Osteocyte (in vitro differentiated cells): ENCODE measurements at regions not wholly inside any gene's neighbourhood (a gene's known extent, or its start where the extent isn't known, plus 50 kb on each side); places are given as distances from the start of the nearest gene placed in this dataset.

Experiments used
- DNase-seq: peaks from one replicate; pipeline ENCODE4 v3.0.0; 2021; ENCODE audit warnings: mixed read lengths; ENCODE audit not compliant: unreplicated experiment; ENCODE audit errors: extremely low spot score
- H3K27ac Mint-ChIP-seq: one replicate; pipeline ENCODE4 v1.8.0; 2021; ENCODE audit warnings: mild to moderate bottlenecking, mixed read lengths; ENCODE audit not compliant: unreplicated experiment
- H3K27me3 Mint-ChIP-seq: one replicate; pipeline ENCODE4 v1.8.0; 2021; ENCODE audit warnings: mixed read lengths; ENCODE audit not compliant: unreplicated experiment
- H3K36me3 Mint-ChIP-seq: one replicate; pipeline ENCODE4 v1.8.0; 2021; ENCODE audit warnings: mixed read lengths; ENCODE audit not compliant: unreplicated experiment
- H3K4me1 Mint-ChIP-seq: one replicate; pipeline ENCODE4 v1.8.0; 2021; ENCODE audit warnings: mixed read lengths; ENCODE audit not compliant: unreplicated experiment
- H3K4me3 Mint-ChIP-seq: one replicate; pipeline ENCODE4 v1.8.0; 2021; ENCODE audit warnings: mild to moderate bottlenecking, moderate library complexity, mixed read lengths; ENCODE audit not compliant: unreplicated experiment
- H3K9me3 Mint-ChIP-seq: one replicate; pipeline ENCODE4 v1.8.0; 2021; ENCODE audit warnings: mixed read lengths; ENCODE audit not compliant: unreplicated experiment
- CTCF ChIP-seq: fragments of 200-600 bp; sonication (generic); IDR thresholded peaks from 2 replicates; pipeline ENCODE4 v1.5.0; 2021; ENCODE audit warnings: antibody characterized with exemption, mild to moderate bottlenecking, moderate library complexity

- no peak overlapping the region for H3K4me3 Mint-ChIP-seq
- DNase-seq: no peak
- peaks cover 8% of the 10 kb centered on the region for H3K9me3 Mint-ChIP-seq
- no peak for TF ChIP-seq CTCF
- peaks cover 17% of the 10 kb centered on the region for H3K27me3 Mint-ChIP-seq
- no peak overlapping the region for H3K27ac Mint-ChIP-seq
- no peaks in the 10 kb centered on the region for H3K36me3 Mint-ChIP-seq
- H3K4me1 Mint-ChIP-seq: peaks cover 7% of the 10 kb centered on the region
These were observed 63.0 kb upstream of the RBPJ start for GRCh38 chr4:26257850-26258249.

- Mint-ChIP-seq H3K27ac (no peak overlapping the region), H3K36me3 (no peaks in the 10 kb centered on the region), H3K4me3 (no peak overlapping the region), H3K27me3 (peaks cover 20% of the 10 kb centered on the region), H3K9me3 (peaks cover 8% of the 10 kb centered on the region), H3K4me1 (peaks cover 7% of the 10 kb centered on the region)
- no peak for TF ChIP-seq CTCF
- no peak for DNase-seq
These were observed 60.2 kb upstream of the RBPJ start for GRCh38 chr4:26260571-26260970.

GRCh38 chr4:26261405-26261804 lies 59.4 kb upstream of the RBPJ start:
- H3K4me1 Mint-ChIP-seq: no peaks in the 10 kb centered on the region
- H3K36me3 Mint-ChIP-seq: no peaks in the 10 kb centered on the region
- peaks cover 8% of the 10 kb centered on the region for H3K9me3 Mint-ChIP-seq
- no peak for TF ChIP-seq CTCF
- peaks cover 20% of the 10 kb centered on the region for H3K27me3 Mint-ChIP-seq
- H3K27ac Mint-ChIP-seq: no peak overlapping the region
- no peak for DNase-seq
- H3K4me3 Mint-ChIP-seq: no peak overlapping the region

GRCh38 chr4:26263165-26263564 lies 57.6 kb upstream of the RBPJ start:
- DNase-seq: no peak
- peaks cover 8% of the 10 kb centered on the region for H3K9me3 Mint-ChIP-seq
- peaks cover 20% of the 10 kb centered on the region for H3K27me3 Mint-ChIP-seq
- TF ChIP-seq CTCF: no peak
- H3K4me3 Mint-ChIP-seq: no peak overlapping the region
- H3K36me3 Mint-ChIP-seq: no peaks in the 10 kb centered on the region
- no peaks in the 10 kb centered on the region for H3K4me1 Mint-ChIP-seq
- no peak overlapping the region for H3K27ac Mint-ChIP-seq

- no peak for DNase-seq
- Mint-ChIP-seq H3K4me1 (no peaks in the 10 kb centered on the region), H3K27me3 (peaks cover 20% of the 10 kb centered on the region), H3K9me3 (peaks cover 8% of the 10 kb centered on the region), H3K27ac (no peak overlapping the region), H3K36me3 (no peaks in the 10 kb centered on the region), H3K4me3 (no peak overlapping the region)
- no peak for TF ChIP-seq CTCF
These were observed 56.7 kb upstream of the RBPJ start for GRCh38 chr4:26264109-26264508.
